ENCODE measurements at regions not wholly inside any gene's neighbourhood (a gene's known extent, or its start where the extent isn't known, plus 50 kb on each side); places are given as distances from the start of the nearest gene placed in this dataset.

DNA sequence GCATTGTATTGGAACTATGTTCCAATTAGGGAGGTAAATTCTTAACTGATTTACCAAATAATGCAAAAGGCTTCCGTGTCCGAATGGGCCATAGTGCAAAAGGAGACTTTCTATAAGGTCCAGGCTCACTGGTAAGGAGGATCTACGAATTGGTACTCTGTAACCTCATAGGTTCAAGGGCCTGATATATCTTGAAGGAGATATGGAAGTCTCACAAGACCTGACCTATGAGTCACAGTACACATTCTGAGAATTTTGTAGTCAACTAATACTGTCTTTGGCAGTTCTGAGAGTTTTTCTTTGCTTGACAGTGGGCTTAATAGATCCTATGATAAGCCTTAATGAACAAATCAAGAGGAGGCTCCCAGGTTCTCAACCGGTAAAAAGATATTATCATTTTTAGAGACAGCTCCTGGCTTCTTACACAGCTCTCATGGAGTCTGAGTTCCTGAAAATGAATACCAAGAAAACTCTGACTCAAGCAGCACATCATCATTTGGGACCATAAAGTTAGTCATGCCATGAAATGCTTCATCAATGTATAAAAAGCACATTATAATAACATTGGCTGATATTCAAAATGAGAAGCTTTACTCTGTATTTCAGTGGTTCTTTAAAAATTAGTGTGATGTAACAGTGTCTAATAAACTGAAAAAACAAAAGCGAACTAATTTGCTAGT is 1275.2 kb upstream of the CRIM1 start:
- ChIA-PET POLR2A (ENCODE audit: low non-redundant PET) (no interaction called here), CTCF (interaction anchor here (0.9 kb wide), 1 partner anchor 21 kb away, joined by 9 read pairs; no protein-coding TSS in a partner anchor)
- DNase-seq (ENCODE audit: low spot score) = no peak

DNA sequence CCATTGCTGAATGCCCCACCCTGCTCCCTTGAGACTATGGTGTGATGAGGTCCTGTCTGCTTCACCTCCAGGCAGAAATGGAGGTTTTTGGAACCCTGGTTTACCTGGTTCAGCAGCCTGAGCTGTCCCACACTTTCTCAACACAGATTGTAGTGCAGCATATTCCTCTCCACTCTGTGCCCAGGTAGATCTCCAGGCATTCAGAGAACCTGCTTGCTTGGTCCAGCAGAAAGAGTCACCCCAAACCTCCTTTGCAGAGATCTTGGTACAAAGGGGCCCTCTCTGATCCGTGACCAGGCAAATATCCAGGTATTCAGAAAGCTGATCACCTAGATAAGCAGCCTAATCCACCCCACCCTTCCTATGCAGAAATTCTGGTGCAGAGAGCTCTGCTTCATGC is 1288.2 kb upstream of the CRIM1 start:
- TF ChIP-seq, protein P1, sequence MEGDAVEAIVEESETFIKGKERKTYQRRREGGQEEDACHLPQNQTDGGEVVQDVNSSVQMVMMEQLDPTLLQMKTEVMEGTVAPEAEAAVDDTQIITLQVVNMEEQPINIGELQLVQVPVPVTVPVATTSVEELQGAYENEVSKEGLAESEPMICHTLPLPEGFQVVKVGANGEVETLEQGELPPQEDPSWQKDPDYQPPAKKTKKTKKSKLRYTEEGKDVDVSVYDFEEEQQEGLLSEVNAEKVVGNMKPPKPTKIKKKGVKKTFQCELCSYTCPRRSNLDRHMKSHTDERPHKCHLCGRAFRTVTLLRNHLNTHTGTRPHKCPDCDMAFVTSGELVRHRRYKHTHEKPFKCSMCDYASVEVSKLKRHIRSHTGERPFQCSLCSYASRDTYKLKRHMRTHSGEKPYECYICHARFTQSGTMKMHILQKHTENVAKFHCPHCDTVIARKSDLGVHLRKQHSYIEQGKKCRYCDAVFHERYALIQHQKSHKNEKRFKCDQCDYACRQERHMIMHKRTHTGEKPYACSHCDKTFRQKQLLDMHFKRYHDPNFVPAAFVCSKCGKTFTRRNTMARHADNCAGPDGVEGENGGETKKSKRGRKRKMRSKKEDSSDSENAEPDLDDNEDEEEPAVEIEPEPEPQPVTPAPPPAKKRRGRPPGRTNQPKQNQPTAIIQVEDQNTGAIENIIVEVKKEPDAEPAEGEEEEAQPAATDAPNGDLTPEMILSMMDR (conservative IDR thresholded peaks at IDR 0.05; ENCODE audit: low read depth) = no peak
- ChIA-PET POLR2A (ENCODE audit: low non-redundant PET) (no interaction called here), CTCF (interaction anchor here (0.7 kb wide), 1 partner anchor 576 kb away, joined by 3 read pairs; no protein-coding TSS in a partner anchor)
- no peak for DNase-seq (ENCODE audit: low spot score)
- no peak overlapping the region for H3K27ac ChIP-seq

More for the DNA sequence above, 1275.2 kb upstream of the CRIM1 start:
- no peak overlapping the region for H3K27ac ChIP-seq
- TF ChIP-seq, protein P1 (conservative IDR thresholded peaks at IDR 0.05; ENCODE audit: low read depth) = no peak

GRCh38 chr2:35063836-35064235 is 1291.7 kb upstream of the CRIM1 start:
- ChIA-PET POLR2A (ENCODE audit: low non-redundant PET) (no interaction called here), CTCF (interaction anchor here (1.2 kb wide), 1 partner anchor 28 kb away, joined by 3 read pairs; no protein-coding TSS in a partner anchor)
- TF ChIP-seq, protein P1 (conservative IDR thresholded peaks at IDR 0.05; ENCODE audit: low read depth) = no peak
- DNase-seq (ENCODE audit: low spot score) = no peak
- no peak overlapping the region for H3K27ac ChIP-seq

DNA sequence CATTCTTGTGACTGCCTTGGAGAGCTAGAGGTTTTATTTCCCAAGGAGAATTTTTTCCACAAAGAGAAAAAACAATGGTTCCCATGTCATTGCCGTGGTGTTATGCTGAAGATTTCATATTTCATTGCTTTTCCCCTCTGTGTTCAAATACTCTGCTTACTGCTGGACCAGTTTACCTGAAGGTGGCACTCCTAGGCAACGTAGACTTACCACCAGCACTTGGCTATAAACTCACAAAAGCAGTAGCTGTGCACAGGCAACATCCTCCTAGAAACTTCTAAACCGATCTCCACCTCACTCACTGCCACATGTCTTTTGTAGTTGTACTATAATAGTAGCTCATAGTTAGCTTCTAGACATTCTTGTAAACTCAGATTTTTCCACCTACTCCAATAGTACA is 1319.7 kb upstream of the CRIM1 start:
- peak; percentile 4 for DNase-seq (ENCODE audit: low spot score)
- ChIA-PET CTCF (interaction anchor here (0.6 to 0.7 kb wide), 5 partner anchors 28 to 1358 kb away, joined by 3 to 5 read pairs (median 4); no protein-coding TSS in a partner anchor), POLR2A (ENCODE audit: low non-redundant PET) (no interaction called here)
- no peak overlapping the region for H3K27ac ChIP-seq
- TF ChIP-seq, protein P1 (conservative IDR thresholded peaks at IDR 0.05; ENCODE audit: low read depth) = peak; percentile 19; the same call in 1 of the 2 replicates

DNA sequence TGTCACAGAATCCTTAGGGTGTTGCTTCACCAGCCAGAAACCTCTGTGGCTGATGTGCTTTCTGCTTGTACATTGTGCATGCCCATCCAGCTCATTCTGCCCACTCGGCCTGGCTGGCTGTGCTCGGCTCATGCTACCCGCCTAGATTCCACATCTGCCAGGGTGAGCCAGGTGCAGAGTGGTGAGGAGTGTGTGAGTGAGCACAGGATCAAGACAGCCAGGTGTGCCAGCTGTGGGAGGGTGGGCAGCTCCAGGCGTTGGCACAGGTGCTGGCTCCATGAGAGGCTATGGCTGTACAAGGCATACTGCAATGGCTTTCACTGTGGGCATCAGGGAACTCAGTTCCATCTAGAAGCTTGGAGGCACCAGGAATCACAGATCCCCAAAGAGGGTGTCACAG is 1321.8 kb upstream of the CRIM1 start:
- DNase-seq (ENCODE audit: low spot score) = no peak
- no peak overlapping the region for H3K27ac ChIP-seq
- TF ChIP-seq, protein P1 (conservative IDR thresholded peaks at IDR 0.05; ENCODE audit: low read depth) = no peak
- CTCF ChIA-PET = no interaction called here
- POLR2A ChIA-PET (ENCODE audit: low non-redundant PET) = no interaction called here

- CTCF ChIA-PET = no interaction called here
- TF ChIP-seq, protein P1 (conservative IDR thresholded peaks at IDR 0.05; ENCODE audit: low read depth) = no peak
- POLR2A ChIA-PET (ENCODE audit: low non-redundant PET) = no interaction called here
- no peak for DNase-seq (ENCODE audit: low spot score)
- no peak overlapping the region for H3K27ac ChIP-seq
Measured at GRCh38 chr2:35023545-35023944, 1332.0 kb upstream of the CRIM1 start.
